Esophagus muscularis mucosa (tissue), 3 donors: ENCODE measurements at regions not wholly inside any gene's neighbourhood (a gene's known extent, or its start where the extent isn't known, plus 50 kb on each side); places are given as distances from the start of the nearest gene placed in this dataset.

Source experiments
- CTCF ChIP-seq, 3 experiments: fragments of 200-600 bp in 2 of 3; fragments of 450-650 bp in 1 of 3; sonication (generic) in 2 of 3; IDR thresholded peaks; one replicate each; pipeline ENCODE4 v1.5.1; 2017 to 2019; ENCODE audit warnings: antibody characterized with exemption in 3 of 3, mild to moderate bottlenecking in 2 of 3, moderate library complexity in 1 of 3
- EP300 ChIP-seq: sonication (generic); formaldehyde crosslinking; IDR thresholded peaks from one replicate; pipeline ENCODE4 v1.6.1; 2017; ENCODE audit warnings: antibody characterized with exemption

DNA sequence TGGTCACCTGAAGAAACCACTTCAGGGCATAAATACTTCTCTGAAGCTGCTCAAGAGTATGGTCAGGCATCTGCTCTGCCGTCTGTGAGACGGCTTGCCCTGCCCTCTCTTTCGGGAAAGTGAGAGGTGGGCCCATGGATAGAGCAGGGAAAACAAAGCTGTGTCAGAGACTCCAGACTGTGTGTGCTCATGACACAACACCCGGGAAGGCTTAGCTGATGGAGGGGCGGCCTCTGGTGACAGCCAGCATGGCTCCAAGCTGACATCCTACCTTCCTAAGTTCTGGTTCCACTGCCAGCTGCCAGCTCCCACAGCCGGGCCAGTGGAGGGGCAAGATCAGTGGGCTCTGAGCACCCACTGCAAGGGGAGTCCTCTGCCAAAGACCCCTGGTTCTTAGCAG, 215.3 kb downstream of the ANKRD30B start:
- TF ChIP-seq CTCF (IDR thresholded peaks at IDR 0.05): no peak
- no peak for TF ChIP-seq EP300
